ENCODE measurements at regions not wholly inside any gene's neighbourhood (a gene's known extent, or its start where the extent isn't known, plus 50 kb on each side); places are given as distances from the start of the nearest gene placed in this dataset.

DNA sequence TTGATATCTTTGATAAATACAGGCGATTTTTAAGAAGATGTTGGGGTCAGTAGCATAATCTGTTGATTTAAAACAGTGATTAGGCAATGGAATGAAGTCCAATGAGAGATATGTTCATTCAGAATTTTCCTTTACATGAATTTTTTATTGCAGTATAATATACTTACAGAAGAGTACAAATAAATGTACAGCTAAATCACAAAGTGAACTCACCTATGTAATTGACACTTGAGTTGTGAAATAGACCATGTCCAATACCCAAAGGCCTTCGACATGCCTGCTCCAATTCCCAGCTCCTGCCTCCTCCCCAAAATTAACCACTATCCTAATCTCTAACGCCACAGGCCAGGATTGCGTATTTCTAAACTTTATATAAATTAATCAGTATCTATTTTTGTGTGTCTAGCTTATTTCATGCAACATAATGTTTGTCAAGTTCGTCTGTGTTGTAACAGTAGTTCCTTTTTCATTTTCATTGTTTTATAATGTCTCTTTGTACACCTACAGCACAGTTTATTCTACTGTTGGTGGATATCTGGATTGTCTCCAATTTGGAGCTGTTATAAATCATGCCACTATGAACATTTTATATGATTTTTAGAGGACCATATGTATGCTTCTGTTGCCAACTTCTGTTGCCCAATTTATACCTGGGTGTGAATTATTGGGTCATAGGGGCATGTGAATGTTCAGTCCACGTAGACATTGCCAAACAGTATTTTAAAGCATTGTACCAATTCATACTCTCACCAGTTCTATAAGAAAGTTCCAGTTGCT is 208.3 kb downstream of the TLE1 start:
- DNase-seq = no peak

DNA sequence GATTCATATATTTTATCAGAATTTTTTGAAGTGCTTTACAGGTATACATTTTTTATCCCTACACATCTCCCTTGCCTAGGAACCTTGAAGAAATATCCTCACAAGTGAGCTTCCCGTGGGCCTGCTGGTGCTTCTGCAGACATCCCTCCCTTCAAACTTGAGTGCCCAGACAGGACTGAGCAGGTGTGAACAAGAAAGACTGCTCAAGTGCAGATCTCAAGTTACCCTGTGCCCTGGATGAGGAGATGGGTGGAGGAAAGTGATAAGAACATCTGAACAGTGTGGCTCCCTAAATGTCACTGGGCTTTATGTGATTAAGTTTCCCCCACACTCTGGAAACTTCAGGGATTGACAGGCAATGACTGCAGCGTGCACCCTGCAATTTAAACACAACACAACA is 209.8 kb downstream of the TLE1 start:
- DNase-seq = no peak

DNA sequence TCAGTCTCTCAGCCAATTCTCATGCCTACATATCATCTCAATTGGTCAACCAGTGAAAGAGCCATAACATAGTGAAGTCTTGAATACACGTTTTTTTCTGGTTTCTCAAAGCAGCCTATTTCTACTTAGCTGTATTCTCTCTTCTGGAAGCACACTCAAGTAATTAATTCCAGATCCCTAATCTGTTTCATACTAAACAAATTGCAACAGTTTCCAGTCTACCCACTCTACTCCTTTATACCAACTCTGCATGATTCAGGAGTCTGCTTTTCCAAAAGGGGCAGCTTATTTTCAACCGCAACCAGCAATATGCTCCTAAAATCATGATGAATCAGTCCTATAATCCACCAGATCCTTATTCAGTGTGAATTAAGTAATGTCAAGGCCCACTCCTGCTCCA is 211.7 kb downstream of the TLE1 start:
- no peak for DNase-seq

DNA sequence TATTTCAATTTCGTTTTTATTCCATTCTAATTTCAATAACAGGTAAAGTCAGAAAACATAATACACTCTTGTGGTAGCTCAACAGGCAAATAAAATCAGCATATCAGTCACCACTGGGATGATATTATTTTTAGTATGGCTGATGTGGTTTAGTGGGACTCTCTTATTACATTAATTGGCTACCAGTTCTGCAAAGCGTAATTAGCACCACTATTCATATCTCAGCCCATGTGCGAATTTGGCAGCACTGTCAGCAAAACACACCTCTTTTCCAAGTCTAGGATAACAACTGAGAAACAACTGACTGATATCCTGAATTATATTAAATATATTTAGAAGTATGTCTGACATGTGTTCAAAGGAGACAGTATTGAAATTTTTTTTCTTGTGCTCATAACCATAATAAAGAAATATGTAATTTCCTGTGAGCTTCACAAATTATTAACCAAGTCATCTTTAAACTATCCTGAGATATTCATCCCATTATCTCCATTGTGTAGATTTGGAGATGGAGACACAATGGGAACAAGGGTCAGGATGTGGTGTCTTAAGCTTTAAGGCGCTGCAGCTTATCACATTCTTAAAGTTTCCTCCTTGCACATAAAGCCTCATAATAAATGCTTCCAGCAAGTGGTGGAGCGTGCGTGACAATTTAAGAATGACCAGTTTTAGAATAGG is 212.4 kb downstream of the TLE1 start:
- no peak for DNase-seq

- DNase-seq = no peak
Observed at GRCh38 chr9:81474792-81475191, 214.6 kb downstream of the TLE1 start.

- DNase-seq = no peak
Observed at GRCh38 chr9:81474125-81474524, 215.2 kb downstream of the TLE1 start.

GRCh38 chr9:81473708-81474107 is 215.6 kb downstream of the TLE1 start:
- no peak for DNase-seq

DNA sequence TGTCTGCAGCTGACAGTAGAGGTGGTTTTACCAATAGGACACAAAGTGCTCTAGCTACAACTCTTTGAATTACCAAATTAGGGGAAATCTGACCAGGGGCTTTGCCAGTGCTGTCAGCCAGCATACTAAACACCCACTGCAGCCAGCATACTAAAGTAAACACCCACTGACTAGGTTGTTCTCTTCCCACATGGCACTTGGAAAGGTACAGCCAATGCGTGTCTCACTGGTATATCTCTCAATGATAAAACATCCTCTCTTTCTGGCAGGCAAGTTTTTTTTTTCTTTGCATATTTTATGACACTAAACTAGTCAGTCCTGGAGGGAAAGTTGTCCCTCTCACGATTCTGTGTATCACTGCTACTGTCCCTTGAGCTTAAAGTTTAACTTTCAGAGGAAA is 216.1 kb downstream of the TLE1 start:
- no peak for DNase-seq

DNA sequence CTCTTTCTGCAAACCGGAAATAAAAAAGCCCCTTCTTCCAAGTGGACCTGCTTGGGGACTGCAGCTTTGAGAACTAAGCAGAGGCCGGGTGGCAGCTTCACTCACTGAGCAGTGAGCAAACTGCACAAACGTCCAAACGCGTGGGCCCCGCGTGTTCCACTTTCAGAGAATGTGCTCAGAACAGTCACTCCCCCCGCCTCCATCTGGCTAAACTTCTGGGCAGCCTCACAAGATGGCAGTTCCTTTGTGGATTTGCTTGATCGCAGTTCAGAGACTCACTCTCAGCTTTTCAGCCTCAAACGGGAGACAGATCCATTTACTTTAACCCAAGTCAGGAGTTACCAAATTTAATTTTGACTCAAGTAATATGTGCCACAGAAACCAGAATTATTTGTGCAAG is 216.6 kb downstream of the TLE1 start:
- DNase-seq = no peak

- no peak for DNase-seq
Observed at GRCh38 chr9:81470864-81471263, 218.5 kb downstream of the TLE1 start.

DNA sequence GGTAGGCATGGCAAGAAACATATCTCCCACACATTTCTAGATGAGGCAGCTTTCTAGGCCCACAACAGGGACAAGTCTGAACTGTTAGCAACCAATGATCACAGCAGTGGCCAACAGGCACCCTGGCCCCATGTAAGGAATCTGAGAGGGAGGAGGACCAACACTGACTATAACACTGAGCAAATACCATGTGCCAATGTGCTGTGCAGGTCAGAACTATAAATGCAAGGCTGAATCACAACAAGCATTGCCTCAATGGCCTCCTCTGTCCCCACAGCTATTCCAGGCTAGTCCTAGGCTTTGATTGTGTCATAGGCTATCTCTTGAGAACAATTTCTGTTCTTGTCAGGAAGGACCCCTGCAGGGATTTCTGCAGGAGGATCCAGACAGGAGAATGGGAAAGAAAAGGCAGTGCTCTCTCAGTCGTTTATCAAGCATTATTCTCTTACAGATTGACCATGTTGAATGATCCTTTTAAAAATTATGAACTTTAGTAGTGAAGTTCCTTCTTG is 221.2 kb downstream of the TLE1 start:
- no peak for DNase-seq

- DNase-seq = no peak
Observed at GRCh38 chr9:81466981-81467380, 222.4 kb downstream of the TLE1 start.

- DNase-seq = no peak
Observed at GRCh38 chr9:81465468-81466011, 223.8 kb downstream of the TLE1 start.

DNA sequence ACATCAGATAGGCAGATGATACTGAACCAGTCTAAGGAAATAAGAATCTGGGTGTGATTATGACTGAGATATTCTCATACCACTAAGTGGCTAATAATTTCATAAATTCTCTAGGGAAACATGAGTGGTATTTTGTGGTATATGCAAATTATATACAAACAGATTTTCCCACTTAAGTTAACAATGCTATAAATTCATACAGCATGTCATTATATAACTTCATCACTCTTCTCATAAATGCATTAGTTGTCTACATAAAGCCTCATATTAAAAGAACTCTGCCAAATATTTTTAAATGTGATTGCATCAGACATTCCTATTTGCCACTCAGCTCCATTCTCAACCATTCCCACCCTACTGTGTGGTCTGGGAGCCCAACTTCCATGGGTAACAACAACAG is 226.5 kb downstream of the TLE1 start:
- DNase-seq = no peak

GRCh38 chr9:81461196-81461595 is 228.2 kb downstream of the TLE1 start:
- no peak for DNase-seq

DNA sequence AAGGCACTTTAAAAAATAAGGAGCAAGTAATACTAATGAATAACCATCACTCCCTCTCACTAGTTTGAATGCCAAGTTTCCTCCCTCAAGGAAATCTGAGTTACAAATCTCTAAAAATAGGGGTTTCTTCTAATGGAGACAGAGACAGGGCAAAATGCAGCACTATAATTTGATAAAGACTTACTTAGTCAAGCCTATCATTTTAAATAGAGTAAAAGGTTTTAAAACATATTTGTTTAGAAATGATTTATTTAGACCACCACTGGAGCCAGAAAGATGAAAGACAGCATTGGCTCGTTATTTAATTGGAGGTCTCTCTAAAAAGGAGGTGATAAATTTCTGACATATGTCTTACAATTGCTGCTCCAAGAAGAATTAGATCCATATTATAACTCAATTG is 228.7 kb downstream of the TLE1 start:
- DNase-seq = no peak

GRCh38 chr9:81459591-81459990 is 229.8 kb downstream of the TLE1 start:
- no peak for DNase-seq

GRCh38 chr9:81456431-81457006 is 232.8 kb downstream of the TLE1 start:
- DNase-seq = no peak

GRCh38 chr9:81455462-81456219 is 233.7 kb downstream of the TLE1 start:
- DNase-seq = no peak

- no peak for DNase-seq
Observed at GRCh38 chr9:81445331-81445921, 243.9 kb downstream of the TLE1 start.

GRCh38 chr9:81431641-81432040 is 257.7 kb downstream of the TLE1 start:
- DNase-seq = no peak

- DNase-seq = no peak
Observed at GRCh38 chr9:81430727-81431126, 258.6 kb downstream of the TLE1 start.

- DNase-seq = no peak
Observed at GRCh38 chr9:81427870-81428269, 261.5 kb downstream of the TLE1 start.

Data from NCI-H2107 (cell line).